PC-3 (cell line): ENCODE measurements at regions not wholly inside any gene's neighbourhood (a gene's known extent, or its start where the extent isn't known, plus 50 kb on each side); places are given as distances from the start of the nearest gene placed in this dataset.

Experiments used
- EZH2 ChIP-seq: fragments of 300-600 bp; sonication (generic); IDR thresholded peaks from one replicate; pipeline ENCODE4 v1.6.1; 2017; ENCODE audit warnings: antibody characterized with exemption, mild to moderate bottlenecking, low read length; ENCODE audit not compliant: unreplicated experiment
- EZH2phosphoT487 ChIP-seq: fragments of 300-600 bp; sonication (generic); IDR thresholded peaks from 2 replicates; pipeline ENCODE4 v1.6.1; 2018; ENCODE audit warnings: mild to moderate bottlenecking, antibody characterized with exemption, low read length, borderline replicate concordance

DNA sequence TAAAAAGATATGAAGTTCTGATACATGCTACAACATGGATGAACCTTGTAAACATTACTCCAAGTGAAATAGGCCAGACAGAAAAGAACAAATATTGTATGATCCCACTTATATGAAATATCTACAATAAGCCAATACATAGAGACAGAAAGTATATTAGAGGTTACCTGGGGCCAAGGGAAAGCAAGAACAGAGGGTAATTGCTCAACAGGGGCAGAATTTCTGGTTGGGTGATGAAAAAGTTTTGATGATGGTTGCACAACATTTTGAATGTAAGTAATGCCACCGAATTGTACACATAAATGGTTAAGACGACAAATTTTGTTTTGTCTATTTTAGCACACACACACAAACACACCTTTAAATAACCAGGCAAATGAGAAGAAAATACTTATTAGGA is 268.4 kb downstream of the FOXO1 start:
- TF ChIP-seq EZH2 (no peak), EZH2phosphoT487 (no peak)
